ENCODE measurements at regions not wholly inside any gene's neighbourhood (a gene's known extent, or its start where the extent isn't known, plus 50 kb on each side); places are given as distances from the start of the nearest gene placed in this dataset.

- no peak for TF ChIP-seq POLR2A (IDR thresholded peaks at IDR 0.05)
- TF ChIP-seq CTCF (IDR thresholded peaks at IDR 0.05) = no peak
- no peak for TF ChIP-seq POLR2AphosphoS5 (IDR thresholded peaks at IDR 0.05; ENCODE audit: insufficient read depth in 1 of 2, low read depth in 1 of 2)
These were observed 70.6 kb downstream of the PLEKHG1 start for GRCh38 chr6:150670311-150670710.

Data from vagina (tissue), 2 donors.